ENCODE measurements at regions not wholly inside any gene's neighbourhood (a gene's known extent, or its start where the extent isn't known, plus 50 kb on each side); places are given as distances from the start of the nearest gene placed in this dataset.

GRCh38 chr4:180913750-180914149 is 1329.5 kb upstream of the TENM3 start:
- DNase-seq (peak in 2 of 5 donors; percentile 34 to 51), FAIRE-seq (no peak)
- no peaks in the 10 kb centered on the region for H3K36me3 ChIP-seq (ENCODE audit: control insufficient read depth in 2 of 3, insufficient read depth in 3 of 3, low read length in 3 of 3)
- TF ChIP-seq CTCF (IDR thresholded peaks at IDR 0.05; ENCODE audit: borderline replicate concordance, extremely low read depth, insufficient read depth), result no peak
- H3K27me3 ChIP-seq (ENCODE audit: control insufficient read depth, insufficient read depth, low read length), result no peaks in the 10 kb centered on the region
- no peak overlapping the region for H3K4me3 ChIP-seq (ENCODE audit: low read length in 3 of 3)
- no peaks in the 10 kb centered on the region for H3K9me3 ChIP-seq (ENCODE audit: control insufficient read depth in 2 of 3, insufficient read depth in 1 of 3, low read length in 3 of 3)
- H3K9ac ChIP-seq (ENCODE audit: low read length in 3 of 3), result no peak overlapping the region
- H3K4me1 ChIP-seq (ENCODE audit: control insufficient read depth in 2 of 3, insufficient read depth in 2 of 3, low read depth in 1 of 3, low read length in 3 of 3), result no peaks in the 10 kb centered on the region
- intact Hi-C loops (cut with DNase I), result no loop called here
- no peak overlapping the region for H3K27ac ChIP-seq (ENCODE audit: low read depth in 2 of 2, low read length in 2 of 2)

- H3K4me3 ChIP-seq (ENCODE audit: low read length in 3 of 3), result no peak overlapping the region
- no peak for FAIRE-seq
- intact Hi-C loops (cut with DNase I), result no loop called here
- H3K27ac ChIP-seq (ENCODE audit: low read depth in 2 of 2, low read length in 2 of 2), result no peak overlapping the region
- TF ChIP-seq CTCF (IDR thresholded peaks at IDR 0.05; ENCODE audit: borderline replicate concordance, extremely low read depth, insufficient read depth), result no peak
- no peaks in the 10 kb centered on the region for H3K36me3 ChIP-seq (ENCODE audit: control insufficient read depth in 2 of 3, insufficient read depth in 3 of 3, low read length in 3 of 3)
- no peaks in the 10 kb centered on the region for H3K27me3 ChIP-seq (ENCODE audit: control insufficient read depth, insufficient read depth, low read length)
- no peaks in the 10 kb centered on the region for H3K9me3 ChIP-seq (ENCODE audit: control insufficient read depth in 2 of 3, insufficient read depth in 1 of 3, low read length in 3 of 3)
- no peak overlapping the region for H3K9ac ChIP-seq (ENCODE audit: low read length in 3 of 3)
- DNase-seq, result no peak
- no peaks in the 10 kb centered on the region for H3K4me1 ChIP-seq (ENCODE audit: control insufficient read depth in 2 of 3, insufficient read depth in 2 of 3, low read depth in 1 of 3, low read length in 3 of 3)
Observed at GRCh38 chr4:180923486-180923885, 1319.7 kb upstream of the TENM3 start.

- H3K9ac ChIP-seq (ENCODE audit: low read length in 3 of 3), result no peak overlapping the region
- no peak for TF ChIP-seq CTCF (IDR thresholded peaks at IDR 0.05; ENCODE audit: borderline replicate concordance, extremely low read depth, insufficient read depth)
- no peaks in the 10 kb centered on the region for H3K9me3 ChIP-seq (ENCODE audit: control insufficient read depth in 2 of 3, insufficient read depth in 1 of 3, low read length in 3 of 3)
- no peaks in the 10 kb centered on the region for H3K4me1 ChIP-seq (ENCODE audit: control insufficient read depth in 2 of 3, insufficient read depth in 2 of 3, low read depth in 1 of 3, low read length in 3 of 3)
- H3K4me3 ChIP-seq (ENCODE audit: low read length in 3 of 3), result no peak overlapping the region
- FAIRE-seq, result no peak
- H3K36me3 ChIP-seq (ENCODE audit: control insufficient read depth in 2 of 3, insufficient read depth in 3 of 3, low read length in 3 of 3), result no peaks in the 10 kb centered on the region
- no peak for DNase-seq
- no peaks in the 10 kb centered on the region for H3K27me3 ChIP-seq (ENCODE audit: control insufficient read depth, insufficient read depth, low read length)
- H3K27ac ChIP-seq (ENCODE audit: low read depth in 2 of 2, low read length in 2 of 2), result no peak overlapping the region
- intact Hi-C loops (cut with DNase I), result no loop called here
Observed at GRCh38 chr4:180925805-180926204, 1317.4 kb upstream of the TENM3 start.

GRCh38 chr4:180926277-180926676 is 1316.9 kb upstream of the TENM3 start:
- DNase-seq (no peak), FAIRE-seq (no peak)
- Histone ChIP-seq H3K4me1 (ENCODE audit: control insufficient read depth in 2 of 3, insufficient read depth in 2 of 3, low read depth in 1 of 3, low read length in 3 of 3) (no peaks in the 10 kb centered on the region), H3K27ac (ENCODE audit: low read depth in 2 of 2, low read length in 2 of 2) (no peak overlapping the region), H3K4me3 (ENCODE audit: low read length in 3 of 3) (no peak overlapping the region), H3K9ac (ENCODE audit: low read length in 3 of 3) (no peak overlapping the region), H3K9me3 (ENCODE audit: control insufficient read depth in 2 of 3, insufficient read depth in 1 of 3, low read length in 3 of 3) (no peaks in the 10 kb centered on the region), H3K36me3 (ENCODE audit: control insufficient read depth in 2 of 3, insufficient read depth in 3 of 3, low read length in 3 of 3) (no peaks in the 10 kb centered on the region), H3K27me3 (ENCODE audit: control insufficient read depth, insufficient read depth, low read length) (no peaks in the 10 kb centered on the region)
- intact Hi-C loops (cut with DNase I), result no loop called here
- no peak for TF ChIP-seq CTCF (IDR thresholded peaks at IDR 0.05; ENCODE audit: borderline replicate concordance, extremely low read depth, insufficient read depth)

All from kidney (tissue), 13 donors.